ENCODE measurements at regions not wholly inside any gene's neighbourhood (a gene's known extent, or its start where the extent isn't known, plus 50 kb on each side); places are given as distances from the start of the nearest gene placed in this dataset.

GRCh38 chr21:26752849-26753248 lies 92.4 kb downstream of the ADAMTS1 start:
- intact Hi-C loops (cut with micrococcal nuclease; ENCODE audit: unreplicated experiment): no loop called here

GRCh38 chr21:26751305-26751704 lies 93.9 kb downstream of the ADAMTS1 start:
- Mint-ChIP-seq H3K27me3 (ENCODE audit: unreplicated experiment) (no peaks in the 10 kb centered on the region), H3K27ac (ENCODE audit: unreplicated experiment) (no peak overlapping the region), H3K9me3 (ENCODE audit: low read depth, unreplicated experiment) (no peaks in the 10 kb centered on the region), H3K4me3 (ENCODE audit: low read depth, unreplicated experiment) (no peak overlapping the region), H3K4me1 (ENCODE audit: low read depth, unreplicated experiment) (no peaks in the 10 kb centered on the region), H3K36me3 (ENCODE audit: insufficient read depth, unreplicated experiment) (no peaks in the 10 kb centered on the region)
- no TSS peak for BruUV-seq (replicated peaks)
- CTCF ChIA-PET: no interaction called here
- TF ChIP-seq CTCF (IDR thresholded peaks at IDR 0.05; ENCODE audit: unreplicated experiment): no peak
- no peak for DNase-seq
- intact Hi-C loops (cut with micrococcal nuclease; ENCODE audit: unreplicated experiment): no loop called here

More at GRCh38 chr21:26752849-26753248, 92.4 kb downstream of the ADAMTS1 start:
- H3K9me3 Mint-ChIP-seq (ENCODE audit: low read depth, unreplicated experiment): no peaks in the 10 kb centered on the region
- no peak overlapping the region for H3K27ac Mint-ChIP-seq (ENCODE audit: unreplicated experiment)
- CTCF ChIA-PET: no interaction called here
- no peak for DNase-seq
- no TSS peak for BruUV-seq (replicated peaks)
- no peak overlapping the region for H3K4me3 Mint-ChIP-seq (ENCODE audit: low read depth, unreplicated experiment)
- H3K27me3 Mint-ChIP-seq (ENCODE audit: unreplicated experiment): no peaks in the 10 kb centered on the region
- TF ChIP-seq CTCF (IDR thresholded peaks at IDR 0.05; ENCODE audit: unreplicated experiment): no peak
- H3K4me1 Mint-ChIP-seq (ENCODE audit: low read depth, unreplicated experiment): no peaks in the 10 kb centered on the region
- H3K36me3 Mint-ChIP-seq (ENCODE audit: insufficient read depth, unreplicated experiment): no peaks in the 10 kb centered on the region

- intact Hi-C loops (cut with micrococcal nuclease; ENCODE audit: unreplicated experiment): no loop called here
- Mint-ChIP-seq H3K4me3 (ENCODE audit: low read depth, unreplicated experiment) (no peak overlapping the region), H3K4me1 (ENCODE audit: low read depth, unreplicated experiment) (no peaks in the 10 kb centered on the region), H3K27ac (ENCODE audit: unreplicated experiment) (no peak overlapping the region), H3K9me3 (ENCODE audit: low read depth, unreplicated experiment) (no peaks in the 10 kb centered on the region), H3K27me3 (ENCODE audit: unreplicated experiment) (no peaks in the 10 kb centered on the region), H3K36me3 (ENCODE audit: insufficient read depth, unreplicated experiment) (no peaks in the 10 kb centered on the region)
- DNase-seq: no peak
- no peak for TF ChIP-seq CTCF (IDR thresholded peaks at IDR 0.05; ENCODE audit: unreplicated experiment)
- CTCF ChIA-PET: no interaction called here
- no TSS peak for BruUV-seq (replicated peaks)
Measured at GRCh38 chr21:26748066-26748465, 97.1 kb downstream of the ADAMTS1 start.

- Mint-ChIP-seq H3K4me3 (ENCODE audit: low read depth, unreplicated experiment) (no peak overlapping the region), H3K27me3 (ENCODE audit: unreplicated experiment) (no peaks in the 10 kb centered on the region), H3K27ac (ENCODE audit: unreplicated experiment) (no peak overlapping the region), H3K9me3 (ENCODE audit: low read depth, unreplicated experiment) (no peaks in the 10 kb centered on the region), H3K4me1 (ENCODE audit: low read depth, unreplicated experiment) (no peaks in the 10 kb centered on the region), H3K36me3 (ENCODE audit: insufficient read depth, unreplicated experiment) (no peaks in the 10 kb centered on the region)
- no peak for DNase-seq
- CTCF ChIA-PET: no interaction called here
- intact Hi-C loops (cut with micrococcal nuclease; ENCODE audit: unreplicated experiment): no loop called here
- TF ChIP-seq CTCF (IDR thresholded peaks at IDR 0.05; ENCODE audit: unreplicated experiment): no peak
- BruUV-seq (replicated peaks): no TSS peak
Measured at GRCh38 chr21:26747216-26747615, 98.0 kb downstream of the ADAMTS1 start.

- no peak for TF ChIP-seq CTCF (IDR thresholded peaks at IDR 0.05; ENCODE audit: unreplicated experiment)
Measured at GRCh38 chr21:26743524-26743923, 101.7 kb downstream of the ADAMTS1 start.

More at GRCh38 chr21:26743524-26743923, 101.7 kb downstream of the ADAMTS1 start:
- no TSS peak for BruUV-seq (replicated peaks)
- intact Hi-C loops (cut with micrococcal nuclease; ENCODE audit: unreplicated experiment): no loop called here
- no peaks in the 10 kb centered on the region for H3K36me3 Mint-ChIP-seq (ENCODE audit: insufficient read depth, unreplicated experiment)
- H3K27me3 Mint-ChIP-seq (ENCODE audit: unreplicated experiment): no peaks in the 10 kb centered on the region
- H3K4me3 Mint-ChIP-seq (ENCODE audit: low read depth, unreplicated experiment): no peak overlapping the region
- no peaks in the 10 kb centered on the region for H3K9me3 Mint-ChIP-seq (ENCODE audit: low read depth, unreplicated experiment)
- no peaks in the 10 kb centered on the region for H3K4me1 Mint-ChIP-seq (ENCODE audit: low read depth, unreplicated experiment)
- no peak overlapping the region for H3K27ac Mint-ChIP-seq (ENCODE audit: unreplicated experiment)
- CTCF ChIA-PET: no interaction called here
- DNase-seq: no peak

Measured in Calu3 (cell line).